Loucy (cell line): ENCODE measurements at regions not wholly inside any gene's neighbourhood (a gene's known extent, or its start where the extent isn't known, plus 50 kb on each side); places are given as distances from the start of the nearest gene placed in this dataset.

Experiments used
- EZH2phosphoT487 ChIP-seq: fragments of 200-600 bp; IDR thresholded peaks from 2 replicates; pipeline ENCODE4 v1.6.1; 2018; ENCODE audit warnings: antibody characterized with exemption, mild to moderate bottlenecking, moderate library complexity, borderline replicate concordance
- TF ChIP-seq, protein P1 (sequence below): fragments of 200-600 bp; sonication (generic); conservative IDR thresholded peaks from 2 replicates; pipeline ENCODE4 v1.5.1; 2014; ENCODE audit warnings: mild to moderate bottlenecking, antibody characterized with exemption, low read length

DNA sequence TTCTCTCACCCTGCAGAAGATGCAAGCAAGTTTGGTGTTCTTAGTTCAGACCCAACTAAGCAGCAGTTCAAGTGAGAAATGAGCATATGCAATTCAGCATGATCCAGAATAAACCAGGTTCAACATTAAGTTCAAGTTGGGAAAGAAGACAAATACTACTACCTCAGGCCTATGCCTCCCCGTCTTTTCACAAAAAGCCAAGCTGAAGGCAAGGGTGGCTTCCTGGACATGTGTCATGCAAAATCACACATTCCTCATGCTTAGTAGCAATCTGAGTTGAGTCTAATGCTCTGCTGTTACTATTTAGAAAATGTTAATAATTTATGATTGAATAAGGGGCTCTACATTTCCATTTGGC is 453.4 kb upstream of the GRAMD2B start:
- TF ChIP-seq, protein P1, sequence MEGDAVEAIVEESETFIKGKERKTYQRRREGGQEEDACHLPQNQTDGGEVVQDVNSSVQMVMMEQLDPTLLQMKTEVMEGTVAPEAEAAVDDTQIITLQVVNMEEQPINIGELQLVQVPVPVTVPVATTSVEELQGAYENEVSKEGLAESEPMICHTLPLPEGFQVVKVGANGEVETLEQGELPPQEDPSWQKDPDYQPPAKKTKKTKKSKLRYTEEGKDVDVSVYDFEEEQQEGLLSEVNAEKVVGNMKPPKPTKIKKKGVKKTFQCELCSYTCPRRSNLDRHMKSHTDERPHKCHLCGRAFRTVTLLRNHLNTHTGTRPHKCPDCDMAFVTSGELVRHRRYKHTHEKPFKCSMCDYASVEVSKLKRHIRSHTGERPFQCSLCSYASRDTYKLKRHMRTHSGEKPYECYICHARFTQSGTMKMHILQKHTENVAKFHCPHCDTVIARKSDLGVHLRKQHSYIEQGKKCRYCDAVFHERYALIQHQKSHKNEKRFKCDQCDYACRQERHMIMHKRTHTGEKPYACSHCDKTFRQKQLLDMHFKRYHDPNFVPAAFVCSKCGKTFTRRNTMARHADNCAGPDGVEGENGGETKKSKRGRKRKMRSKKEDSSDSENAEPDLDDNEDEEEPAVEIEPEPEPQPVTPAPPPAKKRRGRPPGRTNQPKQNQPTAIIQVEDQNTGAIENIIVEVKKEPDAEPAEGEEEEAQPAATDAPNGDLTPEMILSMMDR: no peak
- no peak for TF ChIP-seq EZH2phosphoT487
